KOPT-K1 (cell line): ENCODE measurements at regions not wholly inside any gene's neighbourhood (a gene's known extent, or its start where the extent isn't known, plus 50 kb on each side); places are given as distances from the start of the nearest gene placed in this dataset.
"Not testable (repeated sequence)": the region's sequence is repeated elsewhere in the genome, so short reads cannot be mapped to it uniquely, and the experiment has no call there.

Experiments
- H3K27ac ChIP-seq: fragments of 200-600 bp; sonication (generic); 2 replicates; pipeline ENCODE4 v1.5.1; 2016; ENCODE audit warnings: antibody characterized with exemption, mild to moderate bottlenecking, low read depth, low read length; ENCODE audit not compliant: poor library complexity, severe bottlenecking
- H3K36me3 ChIP-seq: fragments of 200-600 bp; sonication (generic); 2 replicates; pipeline ENCODE4 v1.5.1; 2017; ENCODE audit warnings: antibody characterized with exemption, mild to moderate bottlenecking, low read length, moderate library complexity; ENCODE audit not compliant: insufficient read depth
- H3K9me3 ChIP-seq: fragments of 200-600 bp; sonication (generic); 2 replicates; pipeline ENCODE4 v1.5.1; 2017; ENCODE audit warnings: antibody characterized with exemption, low read length, mild to moderate bottlenecking; ENCODE audit not compliant: insufficient read depth, poor library complexity, severe bottlenecking

DNA sequence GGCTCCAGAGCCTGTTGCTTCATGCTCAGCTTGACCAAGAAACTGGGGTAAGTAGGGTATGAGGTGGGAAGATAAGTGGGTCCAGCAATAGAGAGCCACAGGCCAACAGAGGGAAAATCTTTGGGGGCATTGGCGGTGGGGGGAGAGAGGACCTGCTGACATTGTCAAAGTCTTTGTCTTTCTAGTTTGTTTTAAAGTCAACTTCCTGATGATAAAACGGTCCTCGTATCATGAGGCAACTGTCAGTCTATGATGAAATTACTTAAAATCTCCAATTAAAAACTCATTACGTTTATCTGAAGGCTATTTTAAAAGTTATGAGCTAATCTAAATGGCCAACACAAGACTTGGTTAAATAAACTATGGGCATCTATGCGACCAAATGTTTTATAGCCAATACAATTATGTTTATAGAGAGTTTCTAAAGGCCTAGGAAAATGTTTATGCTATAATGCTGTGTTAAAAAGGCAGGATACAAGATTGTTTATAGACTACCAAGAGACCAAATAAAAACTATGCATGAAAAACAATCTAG, 84.4 kb upstream of the CD28 start:
- Histone ChIP-seq H3K9me3 (peaks cover 8% of the 10 kb centered on the region), H3K36me3 (no peaks in the 10 kb centered on the region), H3K27ac (no peak overlapping the region)

DNA sequence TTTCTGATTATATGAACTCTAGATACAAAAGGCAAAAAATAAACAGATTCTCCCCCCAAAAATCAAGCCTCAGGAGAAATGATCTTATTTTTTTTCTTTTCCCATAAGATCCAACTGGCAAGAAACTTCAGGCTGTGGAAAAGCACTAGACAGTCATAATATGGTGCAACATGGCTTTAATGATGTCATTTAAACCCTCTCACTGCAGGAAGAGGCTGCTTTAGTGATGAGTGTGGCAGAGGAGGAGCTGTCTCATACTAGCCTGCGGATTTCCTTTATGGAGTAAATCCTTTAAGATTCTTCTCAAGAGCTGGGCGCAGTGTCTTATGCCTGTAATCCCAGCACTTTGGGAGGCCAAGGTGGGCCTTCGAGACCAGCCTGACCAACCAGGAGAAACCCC, 83.3 kb upstream of the CD28 start:
- Histone ChIP-seq H3K36me3 (no peaks in the 10 kb centered on the region), H3K9me3 (peaks cover 8% of the 10 kb centered on the region), H3K27ac (peak overlapping the region; percentile 44)

DNA sequence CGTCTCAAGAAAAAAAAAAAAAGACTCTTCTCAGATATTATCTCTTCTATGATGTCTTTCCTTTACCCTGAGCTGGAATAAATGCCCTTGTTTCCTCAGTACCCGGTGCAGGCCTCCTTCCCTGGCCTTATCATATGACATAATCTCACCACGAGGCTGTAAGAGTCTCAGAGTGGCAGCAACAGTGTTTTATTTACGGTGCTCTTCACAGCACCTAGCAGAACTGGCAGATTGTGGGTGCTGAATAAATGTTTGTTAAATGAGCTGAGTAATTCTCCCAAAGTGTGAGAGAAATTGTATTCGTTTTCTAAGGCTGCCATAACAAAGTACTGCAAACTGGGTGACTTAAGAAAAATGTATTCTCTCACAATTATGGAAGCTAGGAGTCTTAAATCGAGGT, 82.8 kb upstream of the CD28 start:
- Histone ChIP-seq H3K36me3 (no peaks in the 10 kb centered on the region), H3K27ac (peak overlapping the region; percentile 44), H3K9me3 (peaks cover 8% of the 10 kb centered on the region)

DNA sequence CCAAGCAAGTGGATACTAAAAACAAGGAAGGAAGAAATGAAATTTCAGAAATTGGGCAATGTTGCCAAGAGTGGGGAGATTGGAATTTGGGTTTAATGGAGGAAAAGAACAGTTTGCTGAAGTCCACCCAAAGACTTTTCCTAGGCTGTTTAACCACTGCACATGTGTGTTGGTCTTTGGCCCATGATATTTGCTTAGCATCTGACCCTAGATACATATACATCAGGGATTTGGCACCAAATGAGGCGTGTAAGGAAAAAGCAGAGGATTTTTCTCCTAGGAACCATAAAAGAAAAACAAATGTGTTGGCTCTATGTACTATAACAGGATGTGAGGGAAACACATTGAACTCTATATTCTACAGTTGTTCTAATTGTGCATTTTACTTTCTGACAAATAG, 80.7 kb upstream of the CD28 start:
- H3K36me3 ChIP-seq: no peaks in the 10 kb centered on the region
- peaks cover 8% of the 10 kb centered on the region for H3K9me3 ChIP-seq
- no peak overlapping the region for H3K27ac ChIP-seq

DNA sequence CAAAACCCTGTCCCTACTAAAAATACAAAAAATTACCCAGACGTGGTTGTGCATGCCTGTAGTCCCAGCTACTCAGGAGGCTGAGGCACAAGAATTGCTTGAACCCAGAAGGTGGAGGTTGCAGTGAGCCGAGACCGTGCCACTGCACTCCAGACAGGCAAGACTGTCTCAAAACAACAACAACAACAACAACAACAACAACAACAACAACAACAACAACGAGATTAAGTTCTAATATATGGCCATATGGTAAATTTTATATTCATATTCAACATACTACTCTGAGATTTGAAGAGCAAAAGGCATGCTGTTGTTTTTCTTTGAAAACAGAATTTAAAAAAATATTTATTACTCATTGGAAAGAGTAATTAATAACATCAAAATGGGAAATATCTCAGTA, 80.2 kb upstream of the CD28 start:
- H3K27ac ChIP-seq, H3K9me3 ChIP-seq, H3K36me3 ChIP-seq: not testable (repeated sequence)

DNA sequence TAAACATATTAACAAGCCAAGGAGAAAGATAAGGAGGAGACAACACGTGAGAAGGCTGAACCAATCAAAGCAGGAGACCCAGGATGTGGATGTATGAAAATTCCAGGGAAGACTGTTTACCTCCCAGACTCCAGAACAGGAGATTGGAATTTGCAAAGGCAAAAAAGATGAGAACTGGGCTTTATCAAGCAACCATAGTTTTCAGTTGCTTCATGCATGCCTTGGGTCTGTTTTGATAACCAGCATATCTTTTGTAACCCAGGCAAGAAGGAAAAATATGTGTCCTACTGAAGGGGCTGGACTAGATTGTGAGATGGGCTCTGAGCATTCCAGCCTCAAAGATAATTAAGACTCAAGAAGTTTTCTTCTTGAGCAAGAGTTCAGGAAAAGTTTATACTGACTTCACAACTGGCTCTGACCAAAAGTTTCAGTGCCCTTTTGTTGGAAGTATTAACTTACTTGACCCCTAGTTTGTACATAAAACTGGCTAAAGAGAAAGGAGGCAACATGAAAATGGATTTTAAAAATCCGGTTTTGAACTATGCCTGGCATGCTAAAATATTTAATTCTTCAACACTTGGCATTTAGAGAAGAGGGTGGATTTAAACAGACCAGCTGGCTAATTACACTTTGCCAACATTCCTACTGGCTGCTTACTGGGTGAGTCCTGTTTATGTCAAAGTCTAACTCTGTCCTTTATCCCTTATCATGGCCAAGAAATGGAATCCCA, 79.3 kb upstream of the CD28 start:
- Histone ChIP-seq H3K36me3 (no peaks in the 10 kb centered on the region), H3K27ac (no peak overlapping the region)

DNA sequence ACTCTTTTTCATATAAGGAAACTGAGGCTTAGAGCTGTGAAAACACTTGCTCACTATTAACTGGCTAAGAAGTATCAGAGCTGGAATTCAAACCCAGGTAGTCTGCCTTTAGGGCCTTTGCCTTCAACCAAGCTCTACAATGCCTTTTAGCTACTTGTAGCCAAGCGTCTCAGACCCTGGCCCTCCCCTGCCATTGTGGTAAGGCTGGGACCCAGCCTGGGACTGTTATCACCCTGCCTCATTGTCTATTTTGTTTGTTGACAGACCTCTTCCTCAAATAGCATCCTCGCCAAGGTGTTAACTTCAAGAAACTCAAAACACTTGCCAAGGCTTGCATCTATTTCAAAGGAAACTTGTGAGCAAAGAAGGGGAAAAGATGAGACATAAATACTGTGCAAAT, 76.7 kb upstream of the CD28 start:
- Histone ChIP-seq H3K36me3 (no peaks in the 10 kb centered on the region), H3K27ac (no peak overlapping the region), H3K9me3 (no peaks in the 10 kb centered on the region)

More for the DNA sequence above, 79.3 kb upstream of the CD28 start:
- H3K9me3 ChIP-seq: peaks cover 2% of the 10 kb centered on the region

DNA sequence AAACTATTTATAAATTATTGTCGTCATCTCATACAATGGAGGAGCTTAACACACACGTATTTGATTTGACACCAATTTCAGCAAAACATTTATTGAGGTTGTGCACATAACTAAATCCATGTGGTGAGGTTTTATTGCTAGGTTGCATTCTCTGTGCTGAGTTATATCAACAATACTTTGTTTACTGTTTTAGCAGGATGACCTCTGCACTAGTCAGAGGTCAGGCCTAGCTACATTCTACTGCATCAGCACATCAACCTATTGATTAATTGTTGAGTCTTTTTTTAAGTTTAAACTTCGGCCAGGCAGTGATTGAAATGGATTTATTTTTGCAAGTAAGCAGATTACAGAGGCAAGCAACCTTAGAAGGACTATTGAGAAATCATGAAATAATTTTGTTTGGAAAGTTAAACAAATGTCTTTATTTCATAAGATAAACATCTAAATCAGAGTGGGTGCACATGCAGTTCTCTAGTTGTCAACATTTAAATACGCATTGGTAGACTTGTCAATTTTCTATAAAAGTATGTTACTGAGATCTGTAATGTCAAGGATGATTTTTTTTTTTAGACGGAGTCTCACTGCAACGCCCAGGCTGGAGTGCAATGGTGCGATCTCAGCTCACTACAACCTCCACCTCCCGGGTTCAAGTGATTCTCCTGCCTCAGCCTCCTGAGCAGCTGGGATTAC, 75.2 kb upstream of the CD28 start:
- Histone ChIP-seq H3K27ac (no peak overlapping the region), H3K36me3 (no peaks in the 10 kb centered on the region), H3K9me3 (no peaks in the 10 kb centered on the region)

DNA sequence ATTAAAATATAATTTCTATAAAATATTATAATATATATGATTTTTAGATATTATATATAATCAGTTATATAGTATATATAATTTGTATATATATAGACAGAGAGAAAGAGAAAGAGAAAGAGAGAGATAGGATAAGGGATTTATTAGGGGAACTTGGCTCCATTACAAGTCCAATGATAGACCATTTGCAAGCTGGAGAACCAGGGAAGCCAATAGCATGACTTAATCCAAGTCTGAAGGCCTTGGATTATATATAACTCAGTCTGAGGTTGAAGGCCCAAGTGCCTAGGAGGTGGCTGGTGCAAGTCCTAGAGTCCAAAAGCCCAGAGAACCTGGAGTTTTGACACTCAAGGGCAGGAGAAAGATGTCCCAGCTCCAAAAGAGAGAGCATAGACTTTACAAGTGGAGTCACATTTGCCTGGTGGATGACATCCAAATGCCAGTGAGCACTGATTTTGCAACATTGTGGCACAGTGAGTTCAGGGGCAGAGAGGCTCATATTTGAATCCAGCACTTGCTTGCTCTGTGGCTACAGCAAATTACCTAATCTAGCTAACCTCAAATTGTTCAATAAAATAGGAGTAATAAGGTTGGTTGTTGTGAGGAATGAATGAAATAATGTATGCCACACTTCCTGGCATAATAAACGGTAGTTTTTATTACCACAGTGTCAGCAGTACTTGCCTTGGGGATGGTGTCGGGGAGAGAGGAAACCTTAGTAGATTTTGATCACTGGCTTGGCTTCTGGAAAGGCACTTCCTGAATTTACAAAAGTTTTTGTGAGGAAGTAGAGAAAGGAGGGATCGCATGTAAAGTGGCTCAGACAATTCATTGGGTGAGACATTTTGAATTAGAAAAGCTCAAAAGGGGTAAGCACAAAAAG, 69.6 kb upstream of the CD28 start:
- H3K27ac ChIP-seq: peak overlapping the region; percentile 54
- H3K9me3 ChIP-seq: no peaks in the 10 kb centered on the region
- H3K36me3 ChIP-seq: no peaks in the 10 kb centered on the region

DNA sequence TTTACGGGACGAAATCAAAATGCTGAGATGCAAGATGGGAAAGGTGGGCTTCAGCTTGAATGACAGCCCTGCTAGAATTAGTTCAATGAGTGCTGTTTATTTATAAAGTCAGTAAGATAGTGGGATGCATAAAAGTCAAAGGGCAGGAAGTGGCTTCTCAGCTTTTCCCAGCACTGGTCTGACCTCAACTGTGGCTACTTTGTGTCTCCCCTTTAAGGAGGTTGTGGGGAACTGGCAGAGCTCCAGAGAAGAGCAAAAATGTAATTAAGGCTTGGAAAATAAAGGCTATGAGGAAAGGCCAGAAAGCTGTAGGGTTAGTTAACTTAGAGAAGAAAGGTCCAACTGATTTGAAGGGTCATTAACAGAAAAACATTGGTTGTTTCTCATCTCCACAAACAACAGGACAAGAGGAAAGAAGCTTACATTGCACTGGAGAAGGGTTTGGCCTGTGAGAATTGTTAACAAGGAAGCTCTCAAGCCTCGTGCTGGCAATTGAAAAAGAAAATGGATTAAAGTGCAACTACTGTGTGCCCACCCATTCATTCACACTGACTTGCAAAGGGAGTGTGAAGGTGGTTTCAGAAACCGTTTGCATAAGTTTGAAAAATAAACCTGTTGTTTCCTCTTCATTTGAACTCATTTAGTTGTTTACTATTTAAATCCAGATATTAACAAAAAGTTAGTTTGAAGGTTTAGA, 68.8 kb upstream of the CD28 start:
- Histone ChIP-seq H3K9me3 (no peaks in the 10 kb centered on the region), H3K36me3 (no peaks in the 10 kb centered on the region), H3K27ac (peak overlapping the region; percentile 54)

DNA sequence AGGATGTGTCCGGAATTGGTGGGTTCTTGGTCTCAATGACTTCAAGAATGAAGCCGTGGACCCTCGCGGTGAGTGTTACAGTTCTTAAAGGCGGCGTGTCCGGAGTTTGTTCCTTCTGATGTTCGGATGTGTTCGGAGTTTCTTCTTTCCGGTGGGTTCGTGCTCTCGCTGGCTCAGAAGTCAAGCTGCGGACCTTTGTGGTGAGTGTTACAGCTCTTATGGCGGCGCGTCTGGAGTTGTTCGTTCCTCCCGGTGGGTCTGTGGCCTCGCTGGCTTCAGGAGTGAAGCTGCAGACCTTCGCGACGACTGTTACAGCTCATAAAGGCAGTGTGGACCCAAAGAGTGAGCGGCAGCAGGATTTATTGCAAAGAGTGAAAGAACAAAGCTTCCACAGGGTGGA, 64.6 kb upstream of the CD28 start:
- not testable (repeated sequence) for H3K27ac ChIP-seq, H3K36me3 ChIP-seq, H3K9me3 ChIP-seq

DNA sequence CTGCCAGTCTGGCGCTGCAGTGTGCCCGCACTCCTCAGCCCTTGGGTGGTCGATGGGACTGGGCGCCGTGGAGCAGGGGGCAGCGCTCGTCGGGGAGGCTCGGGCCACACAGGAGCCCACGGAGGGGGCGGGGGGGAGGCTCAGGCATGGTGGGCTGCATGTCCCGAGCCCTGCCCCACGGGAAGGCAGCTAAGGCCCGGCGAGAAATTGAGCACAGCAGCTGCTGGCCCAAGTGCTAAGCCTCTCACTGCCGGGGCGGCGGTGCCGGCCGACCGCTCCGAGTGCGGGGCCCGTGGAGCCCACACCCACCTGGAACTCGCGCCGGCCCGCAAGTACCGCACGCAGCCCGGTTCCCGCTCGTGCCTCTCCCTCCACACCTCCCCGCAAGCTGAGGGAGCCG, 63.6 kb upstream of the CD28 start:
- not testable (repeated sequence) for H3K9me3 ChIP-seq, H3K27ac ChIP-seq, H3K36me3 ChIP-seq

DNA sequence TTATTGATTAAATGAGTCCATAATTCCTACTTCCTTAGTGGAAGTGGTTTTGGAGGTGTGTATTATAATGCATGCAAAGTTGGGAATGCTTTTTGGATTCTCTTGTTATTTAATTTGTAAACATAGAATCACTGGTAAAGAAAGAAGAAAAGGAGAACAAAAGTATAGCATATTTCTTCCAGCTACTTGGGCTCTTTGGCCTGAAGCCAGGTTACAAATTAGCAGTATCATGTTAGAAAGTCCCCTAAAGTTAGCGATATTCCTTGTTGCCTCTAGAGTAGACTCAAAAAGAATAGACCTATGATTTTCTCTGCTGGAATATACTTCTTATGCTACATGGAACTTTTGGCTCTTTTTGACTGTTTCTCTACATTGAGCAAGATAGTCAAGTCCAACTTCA, 60.6 kb upstream of the CD28 start:
- H3K36me3 ChIP-seq: no peaks in the 10 kb centered on the region
- H3K27ac ChIP-seq: no peak overlapping the region
- peaks cover 8% of the 10 kb centered on the region for H3K9me3 ChIP-seq

DNA sequence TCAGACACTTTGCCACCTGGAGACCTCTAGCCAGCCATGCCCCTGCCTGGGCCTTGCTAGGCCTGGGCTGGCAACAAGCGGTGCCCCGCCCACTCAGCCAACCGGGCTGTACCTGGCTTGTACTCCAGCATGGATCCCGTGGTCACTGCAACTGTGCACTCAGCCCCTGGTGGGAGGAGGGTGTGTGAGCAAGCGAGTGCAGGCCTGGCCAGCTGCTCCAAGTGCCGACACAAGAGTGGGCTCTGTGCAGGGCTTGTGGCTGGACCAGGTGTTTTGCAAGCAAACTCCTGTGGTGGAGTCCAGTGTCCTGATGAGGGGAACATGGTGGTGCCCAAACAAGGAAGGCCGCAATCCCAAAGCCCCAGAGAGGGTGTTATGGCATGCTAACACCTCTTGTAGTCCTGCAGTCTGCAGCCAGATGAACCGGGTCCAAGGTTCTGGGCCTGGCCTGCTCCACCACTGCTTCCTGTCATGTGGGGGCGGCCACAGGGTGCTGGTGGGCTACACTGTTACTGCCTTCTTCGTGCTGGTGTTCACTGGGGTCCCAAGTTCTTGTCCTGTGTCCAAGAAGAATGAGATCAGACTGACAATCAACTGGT, 60.1 kb upstream of the CD28 start:
- Histone ChIP-seq H3K36me3 (no peaks in the 10 kb centered on the region), H3K9me3 (peaks cover 8% of the 10 kb centered on the region), H3K27ac (no peak overlapping the region)
